WTC11 (cell line): ENCODE measurements at regions not wholly inside any gene's neighbourhood (a gene's known extent, or its start where the extent isn't known, plus 50 kb on each side); places are given as distances from the start of the nearest gene placed in this dataset.

Source experiments
- ATAC-seq: fragments of 200-7000 bp; cut with Tn5 transposase; 2 replicates; pipeline ENCODE4 v1.10.0; 2021; ENCODE audit warnings: mild to moderate bottlenecking, moderate library complexity
- CTCF ChIA-PET: fragments of 300-600 bp; sonication (Branson Sonifier 250); formaldehyde crosslinking; loops from one replicate; lab custom pipeline; 2021; ENCODE audit warnings: antibody characterized with exemption; lab: Charles Lee
- POLR2A ChIA-PET: fragments of 350-600 bp; sonication (Branson Sonifier 250); formaldehyde crosslinking; loops from one replicate; lab custom pipeline; 2021; ENCODE audit warnings: antibody characterized with exemption; lab: Charles Lee
- DNase-seq: peaks from one replicate; pipeline ENCODE4 v3.0.0; 2021; ENCODE audit warnings: low spot score
- H3K27ac Mint-ChIP-seq: 2 replicates; pipeline ENCODE4 v1.8.0; 2021; ENCODE audit warnings: mixed read lengths
- H3K27me3 Mint-ChIP-seq: 2 replicates; pipeline ENCODE4 v1.8.0; 2021; ENCODE audit warnings: low read depth, mild to moderate bottlenecking, moderate library complexity, mixed read lengths
- H3K36me3 Mint-ChIP-seq: 2 replicates; pipeline ENCODE4 v1.8.0; 2021; ENCODE audit warnings: mixed read lengths
- H3K4me1 Mint-ChIP-seq: 2 replicates; pipeline ENCODE4 v1.8.0; 2022; ENCODE audit warnings: mixed read lengths
- H3K4me3 Mint-ChIP-seq: 2 replicates; pipeline ENCODE4 v1.8.0; 2021; ENCODE audit warnings: mild to moderate bottlenecking, moderate library complexity, mixed read lengths
- H3K9me3 Mint-ChIP-seq: 2 replicates; pipeline ENCODE4 v1.8.0; 2021; ENCODE audit warnings: mixed read lengths
- ATF1 ChIP-seq: sonication (generic); formaldehyde crosslinking; IDR thresholded peaks from 2 replicates; pipeline ENCODE4 v1.8.1; 2023; ENCODE audit warnings: mild to moderate bottlenecking, moderate library complexity, missing genetic modification reagents
- CBFB ChIP-seq: sonication (generic); formaldehyde crosslinking; IDR thresholded peaks from 2 replicates; pipeline ENCODE4 v1.8.1; 2022; ENCODE audit warnings: mild to moderate bottlenecking, low read depth, missing genetic modification reagents
- CREM ChIP-seq: sonication (generic); formaldehyde crosslinking; IDR thresholded peaks from 2 replicates; pipeline ENCODE4 v1.8.1; 2022; ENCODE audit warnings: mild to moderate bottlenecking, missing genetic modification reagents, moderate library complexity
- ESRRA ChIP-seq: sonication (generic); formaldehyde crosslinking; IDR thresholded peaks from 2 replicates; pipeline ENCODE4 v1.8.1; 2022; ENCODE audit warnings: mild to moderate bottlenecking, missing genetic modification reagents, borderline replicate concordance
- FOXJ3 ChIP-seq: sonication (generic); formaldehyde crosslinking; IDR thresholded peaks from 2 replicates; pipeline ENCODE4 v1.9.0; 2021; ENCODE audit warnings: missing genetic modification reagents, mild to moderate bottlenecking, borderline replicate concordance
- GRHL2 ChIP-seq: fragments of 250-450 bp; sonication (Bioruptor Pico); IDR thresholded peaks from 2 replicates; pipeline ENCODE4 v1.8.0; 2022; ENCODE audit warnings: mild to moderate bottlenecking, moderate library complexity; ENCODE audit not compliant: insufficient replicate concordance, severe bottlenecking
- MXD4 ChIP-seq: fragments of 250-450 bp; sonication (Bioruptor Pico); IDR thresholded peaks from 2 replicates; pipeline ENCODE4 v1.8.0; 2021; ENCODE audit warnings: mild to moderate bottlenecking, moderate library complexity, borderline replicate concordance
- NFATC4 ChIP-seq: fragments of 250-450 bp; sonication (Bioruptor Pico); IDR thresholded peaks from 2 replicates; pipeline ENCODE4 v1.9.0; 2021; ENCODE audit warnings: mild to moderate bottlenecking
- NR2C2 ChIP-seq: sonication (generic); formaldehyde crosslinking; IDR thresholded peaks from 2 replicates; pipeline ENCODE4 v1.8.0; 2022; ENCODE audit warnings: mild to moderate bottlenecking, missing genetic modification reagents
- OVOL2 ChIP-seq: fragments of 250-450 bp; sonication (Bioruptor Pico); IDR thresholded peaks from 2 replicates; pipeline ENCODE4 v1.9.0; 2021; ENCODE audit warnings: mild to moderate bottlenecking, borderline replicate concordance
- RELA ChIP-seq: sonication (generic); formaldehyde crosslinking; IDR thresholded peaks from 2 replicates; pipeline ENCODE4 v1.8.1; 2022; ENCODE audit warnings: missing genetic modification reagents, mild to moderate bottlenecking, borderline replicate concordance
- RORB ChIP-seq: fragments of 250-450 bp; sonication (Bioruptor Pico); IDR thresholded peaks from 2 replicates; pipeline ENCODE4 v1.9.0; 2021; ENCODE audit warnings: mild to moderate bottlenecking
- SMAD4 ChIP-seq: sonication (generic); formaldehyde crosslinking; IDR thresholded peaks from 2 replicates; pipeline ENCODE4 v1.8.0; 2022; ENCODE audit warnings: mild to moderate bottlenecking, missing genetic modification reagents
- TCF7 ChIP-seq: sonication (generic); formaldehyde crosslinking; IDR thresholded peaks from 2 replicates; pipeline ENCODE4 v1.8.0; 2022; ENCODE audit warnings: mild to moderate bottlenecking, low read depth, missing genetic modification reagents, moderate library complexity
- TEAD1 ChIP-seq: sonication (generic); formaldehyde crosslinking; IDR thresholded peaks from 2 replicates; pipeline ENCODE4 v1.8.0; 2022; ENCODE audit warnings: mild to moderate bottlenecking, missing genetic modification reagents
- TEAD4 ChIP-seq: sonication (generic); formaldehyde crosslinking; IDR thresholded peaks from 2 replicates; pipeline ENCODE4 v1.8.0; 2022; ENCODE audit warnings: mild to moderate bottlenecking, missing genetic modification reagents
- ZNF138 ChIP-seq: sonication (generic); formaldehyde crosslinking; conservative IDR thresholded peaks from 2 replicates; pipeline ENCODE4 v1.8.1; 2022; ENCODE audit warnings: mild to moderate bottlenecking, moderate library complexity, missing genetic modification reagents
- ZNF396 ChIP-seq: fragments of 250-450 bp; sonication (Bioruptor Pico); IDR thresholded peaks from 2 replicates; pipeline ENCODE4 v1.8.0; 2021; ENCODE audit warnings: mild to moderate bottlenecking, moderate library complexity, borderline replicate concordance
- ZNF671 ChIP-seq: fragments of 250-450 bp; sonication (Bioruptor Pico); IDR thresholded peaks from 2 replicates; pipeline ENCODE4 v1.8.0; 2021; ENCODE audit warnings: mild to moderate bottlenecking
- TF ChIP-seq, protein P1 (sequence below): fragments of 250-450 bp; sonication (Bioruptor Pico); IDR thresholded peaks from 2 replicates; pipeline ENCODE4 v1.9.0; 2021; ENCODE audit warnings: moderate library complexity, mild to moderate bottlenecking, inconsistent platforms, borderline replicate concordance
- TF ChIP-seq, protein P2 (sequence below): fragments of 200-600 bp; IDR thresholded peaks from 2 replicates; pipeline ENCODE4 v1.8.0; 2022; ENCODE audit warnings: antibody characterized with exemption
- TF ChIP-seq, protein P3 (sequence below): fragments of 250-450 bp; sonication (Bioruptor Pico); IDR thresholded peaks from 2 replicates; pipeline ENCODE4 v1.9.0; 2021; ENCODE audit warnings: mild to moderate bottlenecking
- TF ChIP-seq, protein P4 (sequence below): sonication (generic); formaldehyde crosslinking; IDR thresholded peaks from 2 replicates; pipeline ENCODE4 v1.8.0; 2022; ENCODE audit warnings: mild to moderate bottlenecking, missing genetic modification reagents
- TF ChIP-seq, protein P5 (sequence below): fragments of 250-450 bp; sonication (Bioruptor Pico); IDR thresholded peaks from 2 replicates; pipeline ENCODE4 v1.8.0; 2021; ENCODE audit warnings: mild to moderate bottlenecking
- TF ChIP-seq, protein P6 (sequence below): fragments of 250-450 bp; sonication (Bioruptor Pico); IDR thresholded peaks from 2 replicates; pipeline ENCODE4 v1.9.0; 2021; ENCODE audit warnings: mild to moderate bottlenecking

DNA sequence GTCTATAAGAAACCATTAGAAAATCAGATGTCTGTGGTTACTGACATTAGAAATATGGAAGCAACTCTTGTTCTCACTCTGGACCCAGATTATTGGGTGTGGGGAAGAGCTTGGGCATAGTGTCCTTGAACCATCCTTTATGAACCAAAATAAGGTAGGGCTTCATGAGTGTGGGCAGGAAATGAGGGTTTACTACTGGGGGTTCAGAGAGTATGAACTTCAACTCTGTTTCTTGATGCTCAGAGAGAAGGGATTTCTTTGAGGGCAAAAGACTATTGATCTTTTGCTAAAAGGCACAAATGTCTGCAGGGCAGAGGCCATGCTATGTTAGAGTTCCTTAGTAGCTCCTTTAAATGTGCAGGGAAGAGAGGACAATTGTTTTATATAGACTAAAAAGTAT is 183.3 kb upstream of the ATP2B1 start:
- no peaks in the 10 kb centered on the region for H3K27me3 Mint-ChIP-seq
- H3K9me3 Mint-ChIP-seq = peaks cover 22% of the 10 kb centered on the region

DNA sequence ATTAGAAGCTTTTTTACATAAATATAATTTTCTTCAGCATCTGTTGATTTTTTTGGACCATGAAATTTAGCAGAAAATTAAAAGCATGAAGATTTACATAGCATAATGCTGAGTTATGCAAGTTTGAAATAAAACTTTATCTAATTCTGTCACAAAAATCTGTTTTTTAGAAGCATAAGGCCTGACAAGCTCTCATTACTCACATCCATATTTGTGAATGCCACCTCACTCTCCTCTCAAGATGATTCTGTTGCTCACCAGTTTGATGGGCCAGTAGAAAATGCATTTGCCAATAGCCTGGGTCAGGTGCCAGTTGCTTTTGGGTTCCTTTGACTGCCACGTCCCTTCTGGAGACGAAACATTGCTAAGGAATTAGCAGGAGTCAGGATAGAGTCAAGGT is 181.5 kb upstream of the ATP2B1 start:
- POLR2A ChIA-PET = no interaction called here
- no peak for ATAC-seq
- Mint-ChIP-seq H3K9me3 (peaks cover 22% of the 10 kb centered on the region), H3K27me3 (peaks cover 10% of the 10 kb centered on the region), H3K4me1 (peaks cover 3% of the 10 kb centered on the region; the same call in 1 of the 2 replicates), H3K4me3 (no peak overlapping the region), H3K36me3 (peaks cover 10% of the 10 kb centered on the region), H3K27ac (no peak overlapping the region)
- DNase-seq = no peak
- CTCF ChIA-PET = no interaction called here
- TF ChIP-seq, protein P1, sequence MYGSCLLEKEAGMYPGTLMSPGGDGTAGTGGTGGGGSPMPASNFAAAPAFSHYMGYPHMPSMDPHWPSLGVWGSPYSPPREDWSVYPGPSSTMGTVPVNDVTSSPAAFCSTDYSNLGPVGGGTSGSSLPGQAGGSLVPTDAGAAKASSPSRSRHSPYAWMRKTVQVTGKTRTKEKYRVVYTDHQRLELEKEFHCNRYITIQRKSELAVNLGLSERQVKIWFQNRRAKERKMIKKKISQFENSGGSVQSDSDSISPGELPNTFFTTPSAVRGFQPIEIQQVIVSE (CRISPR knock-in tag) = no peak
- TF ChIP-seq NR2C2 = no peak
- TF ChIP-seq, protein P2, sequence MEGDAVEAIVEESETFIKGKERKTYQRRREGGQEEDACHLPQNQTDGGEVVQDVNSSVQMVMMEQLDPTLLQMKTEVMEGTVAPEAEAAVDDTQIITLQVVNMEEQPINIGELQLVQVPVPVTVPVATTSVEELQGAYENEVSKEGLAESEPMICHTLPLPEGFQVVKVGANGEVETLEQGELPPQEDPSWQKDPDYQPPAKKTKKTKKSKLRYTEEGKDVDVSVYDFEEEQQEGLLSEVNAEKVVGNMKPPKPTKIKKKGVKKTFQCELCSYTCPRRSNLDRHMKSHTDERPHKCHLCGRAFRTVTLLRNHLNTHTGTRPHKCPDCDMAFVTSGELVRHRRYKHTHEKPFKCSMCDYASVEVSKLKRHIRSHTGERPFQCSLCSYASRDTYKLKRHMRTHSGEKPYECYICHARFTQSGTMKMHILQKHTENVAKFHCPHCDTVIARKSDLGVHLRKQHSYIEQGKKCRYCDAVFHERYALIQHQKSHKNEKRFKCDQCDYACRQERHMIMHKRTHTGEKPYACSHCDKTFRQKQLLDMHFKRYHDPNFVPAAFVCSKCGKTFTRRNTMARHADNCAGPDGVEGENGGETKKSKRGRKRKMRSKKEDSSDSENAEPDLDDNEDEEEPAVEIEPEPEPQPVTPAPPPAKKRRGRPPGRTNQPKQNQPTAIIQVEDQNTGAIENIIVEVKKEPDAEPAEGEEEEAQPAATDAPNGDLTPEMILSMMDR = no peak
- no peak for TF ChIP-seq RELA
- no peak for TF ChIP-seq FOXJ3 (CRISPR knock-in tag)
- no peak for TF ChIP-seq NFATC4 (CRISPR knock-in tag)
- TF ChIP-seq ZNF138 (CRISPR knock-in tag) = no peak
- TF ChIP-seq TEAD1 (CRISPR knock-in tag) = no peak
- TF ChIP-seq ZNF396 (CRISPR knock-in tag) = no peak

More for the DNA sequence above, 183.3 kb upstream of the ATP2B1 start:
- ChIA-PET POLR2A (no interaction called here), CTCF (no interaction called here)
- H3K4me1 Mint-ChIP-seq = no peaks in the 10 kb centered on the region
- no peak for DNase-seq
- TF ChIP-seq, protein P2 = no peak
- TF ChIP-seq SMAD4 (CRISPR knock-in tag) (no peak), CBFB (CRISPR knock-in tag) (no peak), GRHL2 (CRISPR knock-in tag) (no peak), CREM (CRISPR knock-in tag) (no peak), ESRRA (CRISPR knock-in tag) (no peak), TEAD1 (CRISPR knock-in tag) (no peak), TEAD4 (CRISPR knock-in tag) (no peak), ZNF671 (no peak), ATF1 (CRISPR knock-in tag) (no peak), TCF7 (CRISPR knock-in tag) (no peak), RORB (no peak), MXD4 (CRISPR knock-in tag) (no peak), NFATC4 (CRISPR knock-in tag) (no peak), OVOL2 (no peak), RELA (no peak)
- TF ChIP-seq, protein P3, sequence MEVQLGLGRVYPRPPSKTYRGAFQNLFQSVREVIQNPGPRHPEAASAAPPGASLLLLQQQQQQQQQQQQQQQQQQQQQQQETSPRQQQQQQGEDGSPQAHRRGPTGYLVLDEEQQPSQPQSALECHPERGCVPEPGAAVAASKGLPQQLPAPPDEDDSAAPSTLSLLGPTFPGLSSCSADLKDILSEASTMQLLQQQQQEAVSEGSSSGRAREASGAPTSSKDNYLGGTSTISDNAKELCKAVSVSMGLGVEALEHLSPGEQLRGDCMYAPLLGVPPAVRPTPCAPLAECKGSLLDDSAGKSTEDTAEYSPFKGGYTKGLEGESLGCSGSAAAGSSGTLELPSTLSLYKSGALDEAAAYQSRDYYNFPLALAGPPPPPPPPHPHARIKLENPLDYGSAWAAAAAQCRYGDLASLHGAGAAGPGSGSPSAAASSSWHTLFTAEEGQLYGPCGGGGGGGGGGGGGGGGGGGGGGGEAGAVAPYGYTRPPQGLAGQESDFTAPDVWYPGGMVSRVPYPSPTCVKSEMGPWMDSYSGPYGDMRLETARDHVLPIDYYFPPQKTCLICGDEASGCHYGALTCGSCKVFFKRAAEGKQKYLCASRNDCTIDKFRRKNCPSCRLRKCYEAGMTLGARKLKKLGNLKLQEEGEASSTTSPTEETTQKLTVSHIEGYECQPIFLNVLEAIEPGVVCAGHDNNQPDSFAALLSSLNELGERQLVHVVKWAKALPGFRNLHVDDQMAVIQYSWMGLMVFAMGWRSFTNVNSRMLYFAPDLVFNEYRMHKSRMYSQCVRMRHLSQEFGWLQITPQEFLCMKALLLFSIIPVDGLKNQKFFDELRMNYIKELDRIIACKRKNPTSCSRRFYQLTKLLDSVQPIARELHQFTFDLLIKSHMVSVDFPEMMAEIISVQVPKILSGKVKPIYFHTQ (CRISPR knock-in tag) = no peak
- TF ChIP-seq, protein P4, sequence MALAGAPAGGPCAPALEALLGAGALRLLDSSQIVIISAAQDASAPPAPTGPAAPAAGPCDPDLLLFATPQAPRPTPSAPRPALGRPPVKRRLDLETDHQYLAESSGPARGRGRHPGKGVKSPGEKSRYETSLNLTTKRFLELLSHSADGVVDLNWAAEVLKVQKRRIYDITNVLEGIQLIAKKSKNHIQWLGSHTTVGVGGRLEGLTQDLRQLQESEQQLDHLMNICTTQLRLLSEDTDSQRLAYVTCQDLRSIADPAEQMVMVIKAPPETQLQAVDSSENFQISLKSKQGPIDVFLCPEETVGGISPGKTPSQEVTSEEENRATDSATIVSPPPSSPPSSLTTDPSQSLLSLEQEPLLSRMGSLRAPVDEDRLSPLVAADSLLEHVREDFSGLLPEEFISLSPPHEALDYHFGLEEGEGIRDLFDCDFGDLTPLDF = no peak
- TF ChIP-seq, protein P5, sequence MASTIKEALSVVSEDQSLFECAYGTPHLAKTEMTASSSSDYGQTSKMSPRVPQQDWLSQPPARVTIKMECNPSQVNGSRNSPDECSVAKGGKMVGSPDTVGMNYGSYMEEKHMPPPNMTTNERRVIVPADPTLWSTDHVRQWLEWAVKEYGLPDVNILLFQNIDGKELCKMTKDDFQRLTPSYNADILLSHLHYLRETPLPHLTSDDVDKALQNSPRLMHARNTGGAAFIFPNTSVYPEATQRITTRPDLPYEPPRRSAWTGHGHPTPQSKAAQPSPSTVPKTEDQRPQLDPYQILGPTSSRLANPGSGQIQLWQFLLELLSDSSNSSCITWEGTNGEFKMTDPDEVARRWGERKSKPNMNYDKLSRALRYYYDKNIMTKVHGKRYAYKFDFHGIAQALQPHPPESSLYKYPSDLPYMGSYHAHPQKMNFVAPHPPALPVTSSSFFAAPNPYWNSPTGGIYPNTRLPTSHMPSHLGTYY (CRISPR knock-in tag) = no peak
- TF ChIP-seq, protein P6, sequence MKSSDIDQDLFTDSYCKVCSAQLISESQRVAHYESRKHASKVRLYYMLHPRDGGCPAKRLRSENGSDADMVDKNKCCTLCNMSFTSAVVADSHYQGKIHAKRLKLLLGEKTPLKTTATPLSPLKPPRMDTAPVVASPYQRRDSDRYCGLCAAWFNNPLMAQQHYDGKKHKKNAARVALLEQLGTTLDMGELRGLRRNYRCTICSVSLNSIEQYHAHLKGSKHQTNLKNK = no peak
- no peak overlapping the region for H3K4me3 Mint-ChIP-seq
- H3K27ac Mint-ChIP-seq = no peak overlapping the region
- no peak for ATAC-seq
- peaks cover 10% of the 10 kb centered on the region for H3K36me3 Mint-ChIP-seq
